Panc1 (cell line): ENCODE measurements at regions not wholly inside any gene's neighbourhood (a gene's known extent, or its start where the extent isn't known, plus 50 kb on each side); places are given as distances from the start of the nearest gene placed in this dataset.

Source experiments
- ATAC-seq: fragments of 200-7000 bp; cut with Tn5 transposase; 2 replicates; pipeline ENCODE4 v1.9.1; 2020; ENCODE audit warnings: mild to moderate bottlenecking, moderate library complexity
- BruUV-seq: library from RNA; stranded (reverse); fragments of 400-500 nt; replicated peaks from 2 replicates; lab custom pipeline; 2021; lab: Mats Ljungman, UMichigan
- CTCF ChIA-PET: fragments of 300-600 bp; sonication (Branson Sonifier 250); formaldehyde crosslinking; loops from one replicate; lab custom pipeline; 2022; ENCODE audit warnings: antibody characterized with exemption; lab: Charles Lee
- POLR2A ChIA-PET: fragments of 300-600 bp; sonication (Branson Sonifier 250); formaldehyde crosslinking; loops from one replicate; lab custom pipeline; 2022; ENCODE audit warnings: antibody characterized with exemption; lab: Charles Lee
- DNase-seq: peaks from one replicate; pipeline ENCODE4 v3.0.0-alpha.2; 2010; ENCODE audit warnings: low read depth, low spot score
- H3K27ac ChIP-seq: 2 replicates; pipeline ENCODE4 v1.5.1; 2011; ENCODE audit warnings: mild to moderate bottlenecking, low read length, inconsistent platforms
- H3K27me3 ChIP-seq: fragments of 200-500 bp; sonication (Bioruptor generic); 2 replicates; pipeline ENCODE4 v1.6.0; 2014; ENCODE audit warnings: low read length, inconsistent platforms; ENCODE audit not compliant: control insufficient read depth, insufficient read depth
- H3K36me3 ChIP-seq: fragments of 200-500 bp; sonication (Bioruptor generic); 2 replicates; pipeline ENCODE4 v1.5.1; 2014; ENCODE audit warnings: inconsistent platforms, mild to moderate bottlenecking, low read length, moderate library complexity; ENCODE audit not compliant: control insufficient read depth, insufficient read depth
- H3K4me1 ChIP-seq: 2 replicates; pipeline ENCODE4 v1.5.1; 2011; ENCODE audit warnings: inconsistent platforms, mild to moderate bottlenecking, low read length, moderate library complexity; ENCODE audit not compliant: control insufficient read depth, insufficient read depth
- H3K4me3 ChIP-seq, 2 experiments: 2 replicates each; pipeline ENCODE4 v1.5.1; 2011 to 2012; ENCODE audit warnings: low read depth in 2 of 2, low read length in 2 of 2, mild to moderate bottlenecking in 2 of 2, inconsistent platforms in 1 of 2, moderate library complexity in 1 of 2
- H3K9me3 ChIP-seq: fragments of 200-500 bp; sonication (Bioruptor generic); 2 replicates; pipeline ENCODE4 v1.5.1; 2014; ENCODE audit warnings: low read depth, mild to moderate bottlenecking, inconsistent platforms, low read length, moderate library complexity; ENCODE audit not compliant: control insufficient read depth, insufficient read depth
- POLR2AphosphoS5 ChIP-seq: IDR thresholded peaks from 2 replicates; pipeline ENCODE4 v1.6.1; 2012; ENCODE audit warnings: mild to moderate bottlenecking, low read depth, low read length, moderate library complexity
- SIN3A ChIP-seq: IDR thresholded peaks from 2 replicates; pipeline ENCODE4 v1.6.1; 2012; ENCODE audit warnings: low read depth, mild to moderate bottlenecking, low read length, moderate library complexity, borderline replicate concordance; ENCODE audit not compliant: insufficient read depth
- TCF7L2 ChIP-seq: IDR thresholded peaks from 2 replicates; pipeline ENCODE4 v1.6.1; 2011; ENCODE audit warnings: mild to moderate bottlenecking, low read depth, low read length, inconsistent platforms
- in situ Hi-C: cut with HindIII; loops from 2 replicates; pipeline ENCODE4 v1.10.0; 2016; ENCODE audit warnings: low sequenced_read_pairs, low pct_unique_long_range_greater_than_20kb
- intact Hi-C: fragments of 100-400 bp; cut with micrococcal nuclease; formaldehyde crosslinking; loops from one replicate; pipeline ENCODE4 v1.10.0; 2022; ENCODE audit not compliant: unreplicated experiment
- TF ChIP-seq, protein P1 (sequence below): fragments of 450-650 bp; IDR thresholded peaks from 2 replicates; pipeline ENCODE4 v1.5.1; 2017; ENCODE audit warnings: mild to moderate bottlenecking
- TF ChIP-seq, protein P2 (sequence below), 2 experiments: IDR thresholded peaks; 2 replicates each; pipeline ENCODE4 v1.6.1; 2011 to 2012; ENCODE audit warnings: low read depth in 2 of 2, control low read depth in 1 of 2, low read length in 1 of 2, mild to moderate bottlenecking in 1 of 2, moderate library complexity in 1 of 2; ENCODE audit not compliant: insufficient read depth in 1 of 2

DNA sequence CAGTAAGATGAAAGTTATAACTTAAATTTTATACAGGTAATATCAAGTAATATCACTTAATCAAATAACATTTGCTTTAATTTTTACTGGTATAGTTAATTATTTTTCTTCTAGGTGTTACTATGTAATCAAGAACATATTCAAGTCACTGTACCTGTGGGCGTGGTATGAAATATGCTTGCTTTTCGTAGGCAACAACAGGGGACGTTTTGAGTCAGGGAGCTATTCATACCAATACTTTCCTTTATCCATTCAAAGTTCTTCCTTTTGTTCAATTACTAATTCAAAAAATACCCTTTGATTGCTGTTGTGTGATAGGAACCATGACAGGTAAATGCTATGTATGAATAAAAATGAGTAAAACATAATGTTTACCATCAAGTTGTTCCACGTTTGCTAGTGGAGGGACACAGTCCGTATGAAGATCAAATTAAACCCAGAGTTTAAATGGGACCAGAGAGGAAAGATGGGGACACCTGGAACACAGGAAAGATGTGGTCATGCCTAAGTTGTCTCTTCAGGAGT, 654.0 kb upstream of the KCNMB2 start:
- ATAC-seq (no peak), DNase-seq (no peak)
- Histone ChIP-seq H3K27me3 (no peaks in the 10 kb centered on the region), H3K4me3 (no peak overlapping the region), H3K27ac (no peak overlapping the region), H3K4me1 (no peaks in the 10 kb centered on the region), H3K36me3 (no peaks in the 10 kb centered on the region), H3K9me3 (no peaks in the 10 kb centered on the region)
- ChIA-PET CTCF (no interaction called here), POLR2A (no interaction called here)
- intact Hi-C loops: no loop called here
- in situ Hi-C loops: no loop called here
- no TSS peak for BruUV-seq
- TF ChIP-seq, protein P1, sequence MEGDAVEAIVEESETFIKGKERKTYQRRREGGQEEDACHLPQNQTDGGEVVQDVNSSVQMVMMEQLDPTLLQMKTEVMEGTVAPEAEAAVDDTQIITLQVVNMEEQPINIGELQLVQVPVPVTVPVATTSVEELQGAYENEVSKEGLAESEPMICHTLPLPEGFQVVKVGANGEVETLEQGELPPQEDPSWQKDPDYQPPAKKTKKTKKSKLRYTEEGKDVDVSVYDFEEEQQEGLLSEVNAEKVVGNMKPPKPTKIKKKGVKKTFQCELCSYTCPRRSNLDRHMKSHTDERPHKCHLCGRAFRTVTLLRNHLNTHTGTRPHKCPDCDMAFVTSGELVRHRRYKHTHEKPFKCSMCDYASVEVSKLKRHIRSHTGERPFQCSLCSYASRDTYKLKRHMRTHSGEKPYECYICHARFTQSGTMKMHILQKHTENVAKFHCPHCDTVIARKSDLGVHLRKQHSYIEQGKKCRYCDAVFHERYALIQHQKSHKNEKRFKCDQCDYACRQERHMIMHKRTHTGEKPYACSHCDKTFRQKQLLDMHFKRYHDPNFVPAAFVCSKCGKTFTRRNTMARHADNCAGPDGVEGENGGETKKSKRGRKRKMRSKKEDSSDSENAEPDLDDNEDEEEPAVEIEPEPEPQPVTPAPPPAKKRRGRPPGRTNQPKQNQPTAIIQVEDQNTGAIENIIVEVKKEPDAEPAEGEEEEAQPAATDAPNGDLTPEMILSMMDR: no peak
- TF ChIP-seq SIN3A (no peak), TCF7L2 (no peak), POLR2AphosphoS5 (no peak)
- TF ChIP-seq, protein P2, sequence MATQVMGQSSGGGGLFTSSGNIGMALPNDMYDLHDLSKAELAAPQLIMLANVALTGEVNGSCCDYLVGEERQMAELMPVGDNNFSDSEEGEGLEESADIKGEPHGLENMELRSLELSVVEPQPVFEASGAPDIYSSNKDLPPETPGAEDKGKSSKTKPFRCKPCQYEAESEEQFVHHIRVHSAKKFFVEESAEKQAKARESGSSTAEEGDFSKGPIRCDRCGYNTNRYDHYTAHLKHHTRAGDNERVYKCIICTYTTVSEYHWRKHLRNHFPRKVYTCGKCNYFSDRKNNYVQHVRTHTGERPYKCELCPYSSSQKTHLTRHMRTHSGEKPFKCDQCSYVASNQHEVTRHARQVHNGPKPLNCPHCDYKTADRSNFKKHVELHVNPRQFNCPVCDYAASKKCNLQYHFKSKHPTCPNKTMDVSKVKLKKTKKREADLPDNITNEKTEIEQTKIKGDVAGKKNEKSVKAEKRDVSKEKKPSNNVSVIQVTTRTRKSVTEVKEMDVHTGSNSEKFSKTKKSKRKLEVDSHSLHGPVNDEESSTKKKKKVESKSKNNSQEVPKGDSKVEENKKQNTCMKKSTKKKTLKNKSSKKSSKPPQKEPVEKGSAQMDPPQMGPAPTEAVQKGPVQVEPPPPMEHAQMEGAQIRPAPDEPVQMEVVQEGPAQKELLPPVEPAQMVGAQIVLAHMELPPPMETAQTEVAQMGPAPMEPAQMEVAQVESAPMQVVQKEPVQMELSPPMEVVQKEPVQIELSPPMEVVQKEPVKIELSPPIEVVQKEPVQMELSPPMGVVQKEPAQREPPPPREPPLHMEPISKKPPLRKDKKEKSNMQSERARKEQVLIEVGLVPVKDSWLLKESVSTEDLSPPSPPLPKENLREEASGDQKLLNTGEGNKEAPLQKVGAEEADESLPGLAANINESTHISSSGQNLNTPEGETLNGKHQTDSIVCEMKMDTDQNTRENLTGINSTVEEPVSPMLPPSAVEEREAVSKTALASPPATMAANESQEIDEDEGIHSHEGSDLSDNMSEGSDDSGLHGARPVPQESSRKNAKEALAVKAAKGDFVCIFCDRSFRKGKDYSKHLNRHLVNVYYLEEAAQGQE (IDR thresholded peaks at IDR 0.05; ENCODE audit: insufficient read depth in 1 of 2, low read depth in 2 of 2, low read length in 1 of 2): no peak

DNA sequence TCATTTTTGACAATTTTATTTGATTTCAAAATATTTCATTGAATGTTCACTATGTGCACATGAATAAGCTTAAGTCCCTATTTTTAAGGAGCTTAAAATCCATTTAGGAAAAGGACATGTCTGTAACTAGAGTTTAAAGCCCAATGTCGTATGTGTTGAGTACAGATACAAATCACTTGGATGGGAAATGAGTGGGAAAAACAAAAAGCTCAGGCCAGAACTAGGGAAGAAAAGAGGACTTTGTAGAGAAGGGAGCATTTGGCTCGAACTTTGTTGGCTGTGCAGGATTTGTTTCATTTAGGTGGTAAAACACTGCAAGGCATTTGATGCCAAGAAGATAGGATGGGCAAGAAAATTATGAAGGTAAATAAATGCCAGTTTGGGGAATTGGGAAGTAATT, 653.1 kb upstream of the KCNMB2 start:
- ChIA-PET CTCF (no interaction called here), POLR2A (no interaction called here)
- H3K27me3 ChIP-seq: no peaks in the 10 kb centered on the region
- H3K36me3 ChIP-seq: no peaks in the 10 kb centered on the region
- no TSS peak for BruUV-seq
- TF ChIP-seq, protein P1: no peak
- TF ChIP-seq TCF7L2: no peak
- no peak for TF ChIP-seq SIN3A
- TF ChIP-seq, protein P2 (IDR thresholded peaks at IDR 0.05; ENCODE audit: insufficient read depth in 1 of 2, low read depth in 2 of 2, low read length in 1 of 2): no peak
- TF ChIP-seq POLR2AphosphoS5: no peak
- no peak overlapping the region for H3K4me3 ChIP-seq
- intact Hi-C loops (no loop called here), in situ Hi-C loops (no loop called here)
- ATAC-seq (no peak), DNase-seq (no peak)
- H3K4me1 ChIP-seq: no peaks in the 10 kb centered on the region
- H3K9me3 ChIP-seq: no peaks in the 10 kb centered on the region
- no peak overlapping the region for H3K27ac ChIP-seq
